Glutamatergic neuron (in vitro differentiated cells): ENCODE measurements at regions not wholly inside any gene's neighbourhood (a gene's known extent, or its start where the extent isn't known, plus 50 kb on each side); places are given as distances from the start of the nearest gene placed in this dataset.

ENCODE experiments used
- DNase-seq: peaks from one replicate; pipeline ENCODE4 v3.0.0; 2022
- H3K27ac Mint-ChIP-seq: one replicate; pipeline ENCODE4 v1.8.0; 2020; ENCODE audit warnings: mild to moderate bottlenecking, mixed read lengths, inconsistent platforms; ENCODE audit not compliant: unreplicated experiment
- H3K27me3 Mint-ChIP-seq: one replicate; pipeline ENCODE4 v1.8.0; 2020; ENCODE audit warnings: mild to moderate bottlenecking, moderate library complexity, mixed read lengths, inconsistent platforms; ENCODE audit not compliant: unreplicated experiment
- H3K36me3 Mint-ChIP-seq: one replicate; pipeline ENCODE4 v1.8.0; 2020; ENCODE audit warnings: mild to moderate bottlenecking, mixed read lengths, inconsistent platforms; ENCODE audit not compliant: unreplicated experiment
- H3K4me1 Mint-ChIP-seq: one replicate; pipeline ENCODE4 v1.8.0; 2020; ENCODE audit warnings: mild to moderate bottlenecking, low read depth, mixed read lengths, inconsistent platforms; ENCODE audit not compliant: unreplicated experiment
- H3K4me3 Mint-ChIP-seq: one replicate; pipeline ENCODE4 v1.8.0; 2020; ENCODE audit warnings: mild to moderate bottlenecking, mixed read lengths, inconsistent platforms; ENCODE audit not compliant: unreplicated experiment
- H3K9me3 Mint-ChIP-seq: one replicate; pipeline ENCODE4 v1.8.0; 2020; ENCODE audit warnings: mild to moderate bottlenecking, moderate library complexity, mixed read lengths, inconsistent platforms; ENCODE audit not compliant: unreplicated experiment
- TF ChIP-seq, protein P1 (sequence below): fragments of 200-600 bp; sonication (generic); IDR thresholded peaks from one replicate; pipeline ENCODE4 v1.5.0; 2021; ENCODE audit not compliant: partially characterized antibody, unreplicated experiment

DNA sequence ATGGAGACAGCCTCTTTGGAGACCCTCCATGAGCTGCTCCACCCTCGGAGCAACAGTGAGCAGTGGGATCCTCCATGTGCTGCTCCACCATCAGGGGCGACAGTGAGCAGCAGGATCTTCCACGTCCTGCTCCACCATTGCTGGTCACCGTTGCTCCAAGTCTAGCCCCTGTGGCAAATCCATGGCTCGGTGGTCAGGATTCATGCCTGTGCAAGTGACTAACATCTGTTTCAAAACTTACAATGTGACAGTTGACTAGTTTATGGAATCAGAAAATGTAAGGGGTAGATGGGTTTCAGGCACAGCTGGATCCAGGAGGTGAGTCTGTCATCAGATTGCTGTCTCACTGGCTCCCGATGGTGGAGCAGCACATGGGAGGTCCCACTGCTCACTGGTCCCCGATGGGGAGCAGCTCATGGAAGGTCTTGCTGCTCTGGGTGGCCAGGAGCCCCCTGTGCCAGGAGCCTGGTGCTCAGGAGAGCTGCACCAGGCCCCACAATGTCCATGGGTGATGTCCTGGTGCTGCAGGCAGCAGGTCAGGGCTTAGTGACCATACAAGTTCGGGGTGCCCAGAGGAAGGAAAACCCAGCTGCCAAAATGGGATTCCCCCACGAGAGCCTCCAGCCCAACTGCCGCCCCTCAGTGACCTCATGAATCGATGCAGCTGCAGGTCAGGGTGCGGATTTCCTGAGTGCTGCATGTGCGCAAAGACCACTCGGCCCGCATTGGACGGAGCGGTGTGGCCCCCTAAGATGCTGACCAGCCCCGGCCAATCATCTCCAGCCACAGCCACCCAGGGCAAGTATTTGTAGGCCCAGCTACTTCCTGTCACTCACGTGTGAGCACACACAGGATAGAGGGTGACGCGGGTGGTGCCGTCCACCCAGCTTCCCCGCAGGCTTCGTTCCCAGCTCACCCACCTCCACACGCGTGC is 116.5 kb upstream of the OTOS start:
- H3K4me3 Mint-ChIP-seq, result no peak overlapping the region
- no peak for DNase-seq
- peaks cover 14% of the 10 kb centered on the region for H3K9me3 Mint-ChIP-seq
- H3K27me3 Mint-ChIP-seq, result peaks cover 5% of the 10 kb centered on the region
- TF ChIP-seq, protein P1, sequence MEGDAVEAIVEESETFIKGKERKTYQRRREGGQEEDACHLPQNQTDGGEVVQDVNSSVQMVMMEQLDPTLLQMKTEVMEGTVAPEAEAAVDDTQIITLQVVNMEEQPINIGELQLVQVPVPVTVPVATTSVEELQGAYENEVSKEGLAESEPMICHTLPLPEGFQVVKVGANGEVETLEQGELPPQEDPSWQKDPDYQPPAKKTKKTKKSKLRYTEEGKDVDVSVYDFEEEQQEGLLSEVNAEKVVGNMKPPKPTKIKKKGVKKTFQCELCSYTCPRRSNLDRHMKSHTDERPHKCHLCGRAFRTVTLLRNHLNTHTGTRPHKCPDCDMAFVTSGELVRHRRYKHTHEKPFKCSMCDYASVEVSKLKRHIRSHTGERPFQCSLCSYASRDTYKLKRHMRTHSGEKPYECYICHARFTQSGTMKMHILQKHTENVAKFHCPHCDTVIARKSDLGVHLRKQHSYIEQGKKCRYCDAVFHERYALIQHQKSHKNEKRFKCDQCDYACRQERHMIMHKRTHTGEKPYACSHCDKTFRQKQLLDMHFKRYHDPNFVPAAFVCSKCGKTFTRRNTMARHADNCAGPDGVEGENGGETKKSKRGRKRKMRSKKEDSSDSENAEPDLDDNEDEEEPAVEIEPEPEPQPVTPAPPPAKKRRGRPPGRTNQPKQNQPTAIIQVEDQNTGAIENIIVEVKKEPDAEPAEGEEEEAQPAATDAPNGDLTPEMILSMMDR, result no peak
- no peak overlapping the region for H3K27ac Mint-ChIP-seq
- peaks cover 2% of the 10 kb centered on the region for H3K4me1 Mint-ChIP-seq
- peaks cover 8% of the 10 kb centered on the region for H3K36me3 Mint-ChIP-seq

DNA sequence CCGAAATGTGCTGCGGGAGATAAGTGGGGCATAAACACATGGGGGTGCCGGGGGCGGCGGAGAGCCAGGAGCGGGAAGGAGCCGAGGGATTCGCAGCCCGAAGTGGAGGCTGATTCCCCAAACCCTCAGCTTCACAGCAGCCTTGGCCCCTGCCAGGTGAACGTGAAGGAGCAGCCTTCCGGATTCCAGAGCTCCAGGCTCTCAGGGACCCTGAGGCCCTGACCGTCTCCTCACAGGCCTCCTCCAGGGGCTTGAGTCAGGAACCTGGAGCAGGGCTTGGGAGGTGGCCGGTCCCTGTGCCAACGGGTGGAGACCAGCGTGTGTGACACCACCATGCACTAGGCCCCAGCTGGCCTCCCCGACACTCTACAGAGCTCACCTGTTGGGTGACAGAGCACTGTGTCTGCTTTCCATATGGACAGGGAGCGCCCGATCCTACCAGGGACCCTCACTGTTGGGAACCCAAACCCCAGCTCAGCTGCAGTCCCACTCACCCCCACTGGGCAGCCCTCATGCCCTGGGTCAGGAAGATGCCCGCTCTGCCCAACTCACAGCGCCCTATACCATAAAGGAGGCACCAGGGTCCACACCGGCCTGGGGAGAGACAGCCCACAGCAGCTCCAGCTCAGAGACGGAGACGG is 117.6 kb upstream of the OTOS start:
- no peak overlapping the region for H3K27ac Mint-ChIP-seq
- no peak for DNase-seq
- H3K4me3 Mint-ChIP-seq, result no peak overlapping the region
- peaks cover 14% of the 10 kb centered on the region for H3K9me3 Mint-ChIP-seq
- peaks cover 3% of the 10 kb centered on the region for H3K27me3 Mint-ChIP-seq
- TF ChIP-seq, protein P1, result no peak
- peaks cover 13% of the 10 kb centered on the region for H3K36me3 Mint-ChIP-seq
- peaks cover 2% of the 10 kb centered on the region for H3K4me1 Mint-ChIP-seq

- H3K4me3 Mint-ChIP-seq, result no peak overlapping the region
- H3K27me3 Mint-ChIP-seq, result peaks cover 5% of the 10 kb centered on the region
- H3K36me3 Mint-ChIP-seq, result peaks cover 15% of the 10 kb centered on the region
- no peaks in the 10 kb centered on the region for H3K4me1 Mint-ChIP-seq
- H3K27ac Mint-ChIP-seq, result no peak overlapping the region
- no peak for DNase-seq
- TF ChIP-seq, protein P1, result no peak
- H3K9me3 Mint-ChIP-seq, result peaks cover 13% of the 10 kb centered on the region
Observed at GRCh38 chr2:240258685-240259084, 118.2 kb upstream of the OTOS start.

GRCh38 chr2:240259201-240259923 is 118.9 kb upstream of the OTOS start:
- Mint-ChIP-seq H3K27ac (no peak overlapping the region), H3K4me3 (no peak overlapping the region), H3K27me3 (peaks cover 4% of the 10 kb centered on the region), H3K4me1 (no peaks in the 10 kb centered on the region), H3K9me3 (peaks cover 16% of the 10 kb centered on the region), H3K36me3 (peaks cover 19% of the 10 kb centered on the region)
- TF ChIP-seq, protein P1, result no peak
- no peak for DNase-seq
